DMS53 treated with DMSO at 0.1 percent for 48 hours (cell line): ENCODE measurements at regions not wholly inside any gene's neighbourhood (a gene's known extent, or its start where the extent isn't known, plus 50 kb on each side); places are given as distances from the start of the nearest gene placed in this dataset.

Experiments
- DNase-seq: peaks from one replicate; lab custom pipeline; 2025; ENCODE audit not compliant: unreplicated experiment; lab: John Stamatoyannopoulos, UW

DNA sequence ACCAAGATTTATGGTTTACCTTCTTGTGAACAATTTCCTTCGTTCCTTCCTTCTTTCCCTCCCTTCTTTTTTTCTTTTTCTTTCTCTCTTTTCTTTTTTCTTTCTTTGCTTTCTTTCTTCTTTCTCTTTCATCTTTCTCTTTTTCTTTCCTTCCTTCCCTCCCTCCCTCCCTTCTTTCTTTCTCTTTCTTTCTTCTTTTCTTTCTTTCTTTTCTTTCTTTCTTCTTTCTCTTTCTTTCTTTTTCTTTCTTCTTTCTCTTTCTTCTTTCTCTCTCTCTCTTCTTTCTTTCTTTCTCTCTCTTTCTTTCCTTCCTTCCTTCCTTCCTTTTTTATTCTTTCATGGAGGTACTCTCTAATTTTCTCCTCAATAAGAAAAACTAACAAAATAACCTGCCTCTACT lies 462.1 kb upstream of the ATP2B1 start:
- no peak for DNase-seq

DNA sequence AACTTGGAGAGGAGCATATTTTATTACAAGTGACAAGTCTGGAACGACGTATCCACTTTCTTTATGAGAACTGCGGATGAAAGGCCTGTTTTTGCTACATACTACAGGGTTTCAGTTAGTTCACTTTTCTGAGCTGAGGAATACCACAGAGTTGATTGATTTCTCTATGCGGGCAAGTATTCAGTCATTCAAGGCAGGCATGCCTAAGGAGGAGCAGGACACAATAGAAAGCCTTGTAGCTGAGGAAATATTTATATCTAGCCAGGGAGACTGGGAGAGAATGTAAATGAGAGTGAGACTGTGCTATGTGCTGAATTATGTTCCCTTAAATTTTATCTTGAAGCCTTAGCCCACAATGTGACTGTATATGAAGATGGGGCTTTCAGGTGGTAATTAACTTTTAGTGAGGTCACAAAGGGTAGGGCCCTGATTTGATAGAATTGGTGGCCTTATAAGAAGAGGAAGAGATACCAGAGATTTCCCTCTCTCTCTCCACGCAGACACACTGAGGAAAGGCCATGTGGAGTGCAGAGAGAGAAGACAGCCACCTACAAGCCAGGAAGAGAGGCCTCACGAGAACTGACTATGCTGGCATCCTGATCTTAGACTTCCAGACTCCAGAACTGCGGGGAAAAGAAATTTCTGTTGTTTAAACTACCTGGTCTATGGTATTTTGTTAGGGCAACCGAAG lies 459.0 kb upstream of the ATP2B1 start:
- DNase-seq = no peak

DNA sequence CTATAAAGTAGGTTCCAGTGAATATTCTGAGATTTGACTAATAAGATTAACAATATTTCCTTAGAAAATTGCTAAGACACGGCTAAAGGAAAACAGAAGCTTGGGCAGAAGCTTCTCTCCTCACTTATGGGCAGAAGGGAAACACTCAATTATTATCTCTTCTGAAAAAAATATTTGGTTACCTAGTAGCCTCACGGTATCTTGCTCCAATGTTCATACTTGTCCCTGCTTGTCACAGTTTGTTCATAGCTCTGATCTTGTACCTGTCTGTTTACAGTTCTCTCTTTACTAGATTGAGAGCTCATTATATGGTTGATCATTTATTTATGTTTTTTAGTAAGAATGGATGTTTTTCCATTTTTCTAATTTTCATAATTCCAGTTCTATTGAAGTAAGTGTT lies 458.0 kb upstream of the ATP2B1 start:
- no peak for DNase-seq

DNA sequence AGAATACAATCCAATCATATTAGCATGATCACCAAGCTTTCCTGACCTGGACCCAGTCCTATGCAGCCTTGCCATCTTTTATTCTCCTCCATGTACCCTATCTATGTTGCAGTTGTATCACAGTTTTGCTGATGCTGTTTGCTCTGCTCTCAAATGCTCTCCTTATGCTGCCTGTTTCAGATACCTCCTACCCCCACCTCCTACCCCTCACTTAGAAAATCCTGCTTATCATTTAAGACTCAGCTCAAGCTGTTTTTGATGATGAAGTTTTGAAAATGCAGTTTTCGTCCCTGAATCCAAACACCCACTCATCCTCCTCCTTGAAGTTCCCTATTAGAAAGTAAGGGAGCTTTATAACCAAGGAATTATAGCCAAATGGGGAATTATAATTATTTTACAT lies 457.4 kb upstream of the ATP2B1 start:
- no peak for DNase-seq

DNA sequence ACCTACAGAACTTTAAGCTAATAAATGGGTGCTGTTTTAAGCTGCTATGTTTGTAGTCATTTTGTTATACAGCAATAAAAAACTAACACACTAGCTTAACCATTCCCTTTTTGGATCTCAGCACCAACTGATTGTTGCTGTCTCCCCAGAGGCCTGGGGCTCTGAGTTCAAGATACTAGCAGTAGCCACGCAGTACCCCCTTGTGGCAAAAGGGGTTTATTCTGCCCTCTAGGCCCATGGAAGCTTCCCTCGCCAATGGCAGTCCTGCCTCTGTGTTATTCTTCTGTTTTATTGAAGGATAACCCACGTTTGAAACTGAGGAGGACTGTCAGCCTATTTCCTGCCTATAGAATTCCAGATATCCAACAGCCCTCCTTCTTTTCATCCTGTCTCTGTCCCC lies 455.3 kb upstream of the ATP2B1 start:
- DNase-seq = no peak

DNA sequence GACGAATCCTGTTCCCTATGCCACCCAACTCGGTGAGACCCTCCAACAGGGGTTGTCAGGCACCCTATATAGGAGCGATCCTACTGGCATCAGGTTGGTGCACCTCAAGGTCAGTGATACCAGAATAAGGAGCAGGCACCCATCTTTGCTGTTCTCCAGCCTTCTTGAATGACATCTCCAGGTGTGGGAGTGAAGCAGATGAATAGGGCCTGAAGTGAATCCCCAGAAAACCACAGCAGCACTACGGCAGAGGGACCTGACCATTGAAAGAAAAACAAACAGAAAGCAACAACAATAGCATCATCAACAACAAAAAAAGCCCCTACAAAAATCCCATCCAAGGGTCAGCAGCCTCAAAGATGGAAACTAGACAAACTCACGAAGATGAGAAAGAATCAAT lies 445.2 kb upstream of the ATP2B1 start:
- no peak for DNase-seq

DNA sequence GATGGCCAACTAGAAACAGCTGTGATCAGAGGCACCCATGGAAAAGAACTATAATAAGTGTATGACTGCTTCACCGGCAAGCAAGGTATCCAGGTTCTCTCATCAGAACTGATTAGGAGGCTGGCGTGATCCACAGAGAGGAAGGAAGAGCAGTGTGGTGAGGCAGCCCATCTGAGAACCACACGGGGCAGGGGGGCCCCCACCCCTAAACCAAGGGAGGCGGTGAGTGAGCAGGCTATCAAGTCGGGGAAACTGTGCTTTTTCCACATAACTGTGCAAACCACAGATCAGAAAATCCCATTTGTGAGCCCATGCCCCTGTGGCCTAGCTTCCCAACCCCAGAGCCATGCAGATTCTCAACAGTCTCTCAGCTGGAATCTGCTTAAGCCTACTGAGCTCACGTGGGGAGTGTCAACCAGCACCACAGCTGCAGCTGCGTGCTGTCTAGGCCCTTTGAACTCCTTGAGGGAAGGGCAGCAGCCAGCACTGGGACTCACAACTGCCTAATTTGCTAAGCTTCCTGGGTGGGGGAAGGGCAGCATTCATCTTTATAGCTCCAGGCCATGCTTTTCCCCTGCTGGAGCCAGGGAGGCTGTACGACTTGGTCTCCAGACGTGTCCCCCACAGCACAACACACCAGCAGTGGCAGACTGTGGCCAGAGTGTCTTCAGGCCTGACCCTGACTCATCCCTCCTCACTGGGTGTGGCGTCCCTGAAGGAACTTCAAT lies 444.4 kb upstream of the ATP2B1 start:
- no peak for DNase-seq

DNA sequence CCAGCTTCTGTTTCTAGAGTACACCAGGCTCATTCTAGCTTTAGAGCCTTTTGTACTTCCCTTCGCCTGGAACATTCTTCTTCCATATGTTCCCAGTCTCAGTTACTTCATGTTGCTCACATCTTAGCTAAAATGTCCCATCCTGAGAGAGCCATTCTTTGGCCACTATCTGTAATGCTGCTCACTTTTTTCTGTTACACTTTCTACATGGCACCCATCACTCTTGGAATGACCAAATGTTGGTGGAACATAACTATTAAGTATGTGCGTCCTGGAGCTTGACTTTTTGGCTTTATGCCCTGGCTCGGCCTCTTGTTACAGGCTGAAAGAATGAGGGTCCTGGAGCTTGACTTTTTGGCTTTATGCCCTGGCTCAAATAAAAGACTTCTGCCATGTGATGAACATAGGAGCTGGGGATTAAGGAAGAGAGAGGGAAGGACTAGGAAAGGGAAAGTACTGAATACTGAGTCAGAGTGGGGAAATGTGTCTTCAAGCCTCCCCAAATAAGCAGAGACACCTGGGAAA lies 442.9 kb upstream of the ATP2B1 start:
- DNase-seq = no peak

DNA sequence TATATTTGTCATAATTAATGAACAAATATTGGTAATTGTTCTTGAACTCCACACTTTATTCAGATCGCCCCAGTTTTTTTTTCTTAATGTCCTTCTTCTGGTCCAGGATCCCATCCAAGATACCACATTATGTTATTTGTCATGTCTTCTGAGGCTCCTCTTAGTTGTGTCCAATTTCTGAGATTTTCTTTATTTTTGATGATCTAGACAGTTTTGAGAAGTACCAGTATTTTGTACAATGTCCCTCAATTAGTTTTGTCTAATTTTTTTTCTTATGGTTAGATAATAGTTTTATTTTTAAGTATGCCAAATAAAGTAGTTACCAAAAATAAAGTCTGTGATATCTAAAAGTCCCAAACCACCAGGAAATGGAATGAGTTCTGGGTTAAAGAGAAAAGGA lies 440.8 kb upstream of the ATP2B1 start:
- DNase-seq = no peak

DNA sequence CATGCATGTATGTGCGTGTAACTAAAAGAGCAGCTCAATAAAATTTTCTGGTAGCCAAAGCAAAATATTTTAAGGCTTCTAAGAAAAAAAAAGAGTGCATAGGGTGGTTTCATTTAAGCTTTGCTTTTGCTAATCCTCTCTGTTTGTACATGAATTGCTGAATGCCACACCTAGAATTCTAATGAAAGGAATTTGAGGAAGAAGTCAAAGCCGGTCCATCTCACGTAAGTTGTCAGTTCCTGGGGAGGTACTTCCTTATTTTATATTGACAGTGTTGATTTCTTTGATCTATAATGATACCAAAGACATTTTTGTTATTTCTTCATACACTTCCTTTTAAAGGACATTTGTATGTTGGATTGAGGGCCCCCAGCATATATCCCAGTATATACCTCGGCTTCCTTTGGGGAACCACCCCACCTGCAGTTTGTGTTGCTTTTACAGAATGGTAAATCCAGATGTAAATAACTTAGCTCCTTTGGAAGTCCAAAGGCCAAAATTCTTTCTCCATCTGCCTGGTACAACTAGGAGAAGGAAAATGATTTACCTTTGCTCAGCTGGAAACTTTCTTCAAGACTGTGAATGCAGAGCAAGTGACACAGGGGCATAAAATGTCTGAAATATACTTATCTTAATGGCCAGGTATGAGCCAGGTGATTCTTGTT lies 420.9 kb upstream of the ATP2B1 start:
- no peak for DNase-seq

DNA sequence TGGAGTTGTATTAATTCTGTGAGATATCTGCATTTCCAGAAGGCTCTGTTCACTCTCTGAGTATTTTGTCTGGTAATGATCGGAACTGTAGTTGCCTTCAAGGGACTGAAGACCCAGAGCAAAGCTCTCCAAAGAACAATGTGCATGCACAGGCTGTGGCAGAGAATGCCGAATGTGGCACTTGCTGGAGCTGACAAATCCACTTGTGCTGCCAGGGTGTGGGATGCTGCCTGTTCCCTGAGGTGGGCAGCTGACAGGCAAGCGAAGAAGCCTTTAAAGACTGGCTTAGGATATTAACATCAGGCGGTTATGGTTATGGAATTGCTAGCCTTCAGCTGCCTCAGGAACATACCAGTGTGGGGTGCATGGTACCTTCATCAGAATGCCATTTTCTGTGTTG lies 419.9 kb upstream of the ATP2B1 start:
- DNase-seq = no peak

DNA sequence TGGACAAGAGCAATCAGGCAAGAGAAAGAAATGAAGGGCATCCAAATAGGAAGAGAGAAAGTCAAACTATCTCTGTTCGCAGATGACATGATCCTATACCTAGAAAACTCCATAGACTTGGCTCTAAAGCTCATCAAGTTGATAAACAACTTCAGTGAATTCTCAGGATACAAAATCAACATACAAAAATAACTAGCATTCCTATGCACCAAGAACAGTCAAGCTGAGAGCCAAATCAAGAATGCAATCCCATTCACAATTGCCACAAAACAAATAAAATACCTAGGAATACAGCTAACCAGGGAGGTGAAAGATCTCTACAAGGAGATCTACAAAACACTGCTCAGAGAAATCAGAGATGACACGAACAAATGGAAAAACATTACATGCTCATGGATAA lies 417.5 kb upstream of the ATP2B1 start:
- DNase-seq = no peak

DNA sequence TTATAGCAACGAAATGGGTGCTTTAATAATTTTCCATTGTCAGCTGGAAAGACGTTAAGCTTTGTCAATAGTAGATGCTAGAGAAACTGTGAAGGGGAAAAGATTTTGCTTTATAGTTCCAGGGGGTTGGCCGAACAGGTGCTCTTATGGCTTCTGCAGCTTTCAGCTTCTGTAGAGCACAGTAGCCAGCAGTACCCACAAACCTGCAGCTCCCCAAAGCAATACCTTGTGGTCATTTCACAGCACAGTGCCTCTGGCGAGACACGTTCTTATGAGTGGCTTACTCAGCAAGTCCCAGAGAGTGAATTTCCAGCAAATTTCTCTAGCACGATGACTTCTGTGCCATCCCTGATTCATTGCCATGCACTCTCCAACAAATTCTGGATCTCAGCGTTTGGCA lies 416.3 kb upstream of the ATP2B1 start:
- DNase-seq = no peak

DNA sequence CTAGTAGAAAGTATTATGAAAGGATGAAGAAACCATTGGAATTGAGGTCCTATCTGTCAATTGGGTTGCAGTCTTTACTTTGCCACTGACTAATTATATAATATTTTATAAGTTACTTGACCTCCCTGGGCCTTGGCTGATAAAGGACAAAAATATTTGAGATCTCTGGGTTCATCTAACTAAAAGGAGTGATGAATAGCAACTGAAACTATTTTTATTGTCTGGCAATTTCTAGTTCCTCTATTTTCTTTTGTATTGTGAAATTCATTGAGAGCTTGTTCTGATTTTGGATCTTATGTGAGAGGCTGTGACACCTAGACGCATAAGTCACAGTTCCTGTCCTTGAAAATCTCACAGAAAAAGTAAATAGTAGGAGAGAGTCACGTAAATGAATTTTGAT lies 415.7 kb upstream of the ATP2B1 start:
- no peak for DNase-seq

DNA sequence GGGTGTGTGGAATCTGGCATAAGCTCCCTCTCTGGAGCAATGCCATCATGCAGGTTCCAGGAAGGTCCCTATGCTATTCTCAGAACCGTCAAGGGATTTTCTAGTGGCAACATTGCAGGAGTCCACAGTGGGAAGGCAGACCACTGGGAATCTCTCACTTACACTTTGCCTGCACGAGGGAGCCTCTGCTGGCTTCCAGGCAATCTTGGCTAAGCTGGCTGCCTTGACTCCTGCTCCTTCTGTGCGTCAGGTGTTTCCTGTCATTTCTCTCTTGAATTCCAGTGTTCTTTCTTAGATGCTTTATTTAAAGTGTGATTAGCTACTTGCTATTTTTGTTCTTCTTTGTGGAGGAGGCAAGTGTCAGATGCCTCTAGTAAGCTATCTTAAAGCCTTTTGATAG lies 414.0 kb upstream of the ATP2B1 start:
- DNase-seq = no peak

DNA sequence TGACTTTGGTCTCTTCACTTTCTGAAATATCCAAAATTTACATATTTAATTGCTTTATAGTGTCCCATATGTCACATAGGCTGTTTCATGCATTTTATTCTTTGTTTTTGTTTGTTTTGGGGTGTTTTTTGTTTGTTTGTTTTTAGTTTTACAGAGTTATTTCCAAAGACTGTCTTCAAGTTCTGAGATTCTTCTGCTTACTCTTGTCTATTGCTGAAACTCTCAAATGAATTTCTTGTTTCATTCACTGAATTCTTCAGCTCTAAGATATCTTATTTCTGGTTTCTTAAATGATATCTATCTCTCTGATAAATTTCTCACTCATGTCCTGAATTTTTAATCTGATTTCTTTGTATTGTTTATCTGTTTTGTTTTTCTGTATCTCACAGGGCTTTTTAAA lies 412.0 kb upstream of the ATP2B1 start:
- DNase-seq = no peak

DNA sequence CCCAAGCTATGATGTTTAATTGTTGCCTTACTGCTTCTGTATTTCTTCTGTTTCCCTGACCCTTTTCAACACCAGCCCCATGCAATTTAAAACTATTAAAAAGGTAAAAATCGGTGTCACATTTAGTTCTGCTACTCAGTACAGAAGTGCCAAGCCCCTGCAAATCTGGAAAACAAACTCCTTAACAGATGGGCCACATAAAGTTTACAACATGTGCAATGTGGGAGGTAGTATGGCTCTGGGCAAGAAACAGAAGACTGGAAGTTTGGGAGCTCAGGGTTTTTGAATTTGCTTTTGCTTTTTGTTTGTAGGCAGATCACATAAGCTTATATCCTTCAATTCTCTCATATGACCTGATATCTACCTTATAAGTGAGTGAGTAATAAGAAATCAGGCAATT lies 404.0 kb upstream of the ATP2B1 start:
- DNase-seq = no peak

DNA sequence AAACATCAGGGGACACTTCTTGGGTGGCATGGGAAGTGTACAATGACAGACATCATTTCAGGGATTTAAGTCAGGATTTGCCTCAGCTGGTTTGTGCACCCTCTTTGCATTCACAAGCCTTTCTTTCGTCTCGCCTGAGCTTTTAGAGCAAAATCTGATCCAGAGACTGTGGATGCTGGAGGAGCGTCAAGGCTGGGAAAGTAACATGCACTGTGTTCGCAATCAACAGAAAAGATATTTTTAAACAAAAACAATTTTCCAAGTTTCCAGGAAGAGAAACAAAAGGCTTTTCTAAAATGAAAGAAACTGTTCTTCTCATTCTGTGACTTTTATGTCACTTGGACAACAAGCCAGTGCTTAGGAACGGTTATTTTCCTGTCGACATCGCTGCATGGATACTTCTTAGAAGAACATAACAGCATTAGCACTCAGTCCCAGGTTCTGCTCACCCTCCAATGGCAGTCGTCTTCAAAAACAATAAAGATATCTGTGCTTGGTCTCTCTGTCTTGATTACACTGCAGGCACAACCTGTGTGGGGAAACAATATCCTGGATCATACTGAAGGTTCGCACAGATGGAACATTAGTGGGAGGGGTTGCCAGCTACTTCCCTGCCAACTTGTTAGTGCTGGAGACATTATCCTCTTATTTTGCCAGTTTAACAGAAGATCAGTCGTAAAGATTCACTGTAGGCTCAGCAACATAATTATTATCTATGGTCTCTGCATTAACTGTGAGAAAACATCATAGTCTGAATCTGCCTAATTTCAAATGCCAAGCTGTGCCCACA lies 403.3 kb upstream of the ATP2B1 start:
- DNase-seq = no peak

DNA sequence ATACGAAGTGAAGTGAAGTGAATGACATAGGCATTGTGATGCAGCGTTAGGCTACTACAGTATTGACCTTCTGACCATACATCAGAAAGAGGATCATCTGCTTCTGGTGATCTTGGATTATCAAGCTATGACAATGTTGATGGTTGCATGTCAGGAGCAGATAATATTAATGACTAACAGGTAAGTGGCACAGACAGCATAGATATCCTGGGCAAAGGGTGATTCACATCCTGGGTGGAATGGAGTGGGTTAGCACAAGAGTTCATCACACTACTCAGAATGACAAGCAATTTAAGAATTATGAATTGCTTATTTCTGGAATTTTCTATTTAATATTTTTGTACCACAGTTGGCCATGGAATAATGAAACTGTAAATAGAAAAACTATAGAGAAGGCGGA lies 397.9 kb upstream of the ATP2B1 start:
- DNase-seq = no peak

DNA sequence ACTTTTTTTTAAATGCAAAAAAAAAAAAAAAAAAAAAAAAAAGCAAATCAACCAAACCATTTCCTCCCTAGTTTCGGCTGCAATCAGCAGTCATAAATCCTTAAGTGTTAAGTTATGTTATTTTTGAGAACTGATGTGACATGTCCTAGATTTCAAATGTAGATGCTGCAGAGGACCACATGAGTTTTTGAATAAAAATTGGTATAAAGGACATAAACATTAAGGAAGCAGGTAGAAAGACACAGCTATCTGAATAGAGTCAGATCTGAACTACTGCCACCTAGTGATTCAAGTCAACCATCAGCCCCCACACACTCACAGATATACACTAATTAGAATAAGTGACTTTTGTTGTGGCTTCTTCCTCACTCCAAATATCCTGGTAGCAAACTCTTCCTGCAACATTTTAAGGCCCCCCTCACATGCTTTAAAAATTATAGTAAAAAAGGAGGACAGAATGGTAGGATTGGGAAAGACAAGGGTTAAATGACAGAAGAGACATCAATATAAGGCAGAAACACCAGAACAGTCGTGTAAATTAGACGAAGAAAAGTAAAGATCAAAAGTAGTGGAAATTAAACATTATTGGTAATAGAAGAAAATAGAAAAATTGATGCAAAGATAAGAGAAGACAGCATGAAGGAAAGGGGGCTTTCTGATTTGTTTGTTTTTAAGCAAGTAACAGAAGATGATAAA lies 394.5 kb upstream of the ATP2B1 start:
- no peak for DNase-seq

DNA sequence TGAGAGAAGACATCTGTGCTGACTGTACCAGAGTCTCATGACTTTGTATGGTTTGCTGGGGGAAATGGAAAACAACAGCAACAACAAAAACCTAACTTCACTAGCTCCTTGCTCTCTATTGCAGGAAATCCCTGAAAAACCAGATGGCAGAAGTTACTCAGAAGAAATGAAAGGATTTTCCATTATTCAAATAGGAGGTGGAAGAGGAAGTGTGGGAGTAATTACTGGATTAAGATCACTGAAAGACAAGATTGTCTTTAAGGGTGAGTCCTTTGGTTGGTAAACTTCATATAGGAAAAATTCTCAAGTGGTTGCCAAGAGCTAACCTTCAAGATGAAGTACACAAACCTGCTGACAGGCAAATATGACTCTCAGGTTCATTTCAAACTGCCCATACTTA lies 391.9 kb upstream of the ATP2B1 start:
- DNase-seq = no peak
